GM10248 (cell line): ENCODE measurements at regions not wholly inside any gene's neighbourhood (a gene's known extent, or its start where the extent isn't known, plus 50 kb on each side); places are given as distances from the start of the nearest gene placed in this dataset.

Experiments used
- CTCF ChIA-PET: fragments of 300-600 bp; sonication (Branson Sonifier 250); formaldehyde crosslinking; extraction: SDS; loops from one replicate; lab custom pipeline; 2021; ENCODE audit warnings: antibody characterized with exemption; lab: Yijun Ruan, JAX
- POLR2A ChIA-PET: fragments of 350-650 bp; sonication (Branson Sonifier 250); formaldehyde crosslinking; extraction: SDS; loops from one replicate; lab custom pipeline; 2020; ENCODE audit warnings: antibody characterized with exemption; lab: Yijun Ruan, JAX
- DNase-seq: peaks from one replicate; pipeline ENCODE4 v3.0.0; 2012; ENCODE audit errors: extremely low spot score
- CTCF ChIP-seq: IDR thresholded peaks from 2 replicates; pipeline ENCODE4 v1.5.1; 2012; ENCODE audit warnings: mild to moderate bottlenecking, low read depth; ENCODE audit errors: extremely low read depth, missing control alignments, control extremely low read depth

DNA sequence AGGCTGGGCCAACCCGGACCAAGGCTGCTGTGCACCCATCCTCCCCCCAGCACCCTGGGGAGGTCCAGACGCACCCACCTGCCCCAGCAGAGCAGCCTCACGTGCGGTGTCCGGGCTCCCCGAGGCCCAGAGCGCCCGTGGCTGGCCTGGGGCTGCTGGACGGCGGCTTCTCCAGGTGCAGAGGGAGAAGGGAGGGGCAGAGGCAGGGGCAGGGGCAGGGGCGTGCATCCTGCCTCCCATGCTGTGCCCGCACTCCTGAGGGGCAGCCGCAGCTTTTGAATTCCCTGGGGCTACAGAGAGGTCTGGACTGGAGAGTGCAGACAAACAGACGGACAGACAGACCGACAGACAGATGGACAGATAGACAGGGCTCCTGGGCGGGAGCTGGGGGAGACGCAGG lies 83.6 kb upstream of the PRR5 start:
- ChIA-PET POLR2A (no interaction called here), CTCF (no interaction called here)
- DNase-seq, result no peak
- TF ChIP-seq CTCF, result no peak

DNA sequence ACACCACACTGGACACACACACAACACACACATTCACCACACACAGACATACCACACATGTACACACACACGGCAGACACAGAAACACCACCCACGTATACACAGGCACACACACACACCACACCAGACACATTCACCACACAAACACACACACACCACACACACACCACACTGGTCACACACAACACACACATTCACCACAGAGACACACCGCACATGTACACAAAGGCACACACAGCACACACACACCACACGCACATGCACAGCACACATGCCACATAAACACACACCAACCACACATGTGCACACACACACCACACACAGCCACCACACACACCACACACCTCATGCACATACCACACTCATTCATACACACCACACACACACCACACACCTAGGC lies 84.2 kb upstream of the PRR5 start:
- CTCF ChIA-PET, result no interaction called here

GRCh38 chr22:44616882-44617655 lies 84.9 kb upstream of the PRR5 start:
- DNase-seq, result no peak
- ChIA-PET POLR2A (no interaction called here), CTCF (no interaction called here)
- no peak for TF ChIP-seq CTCF

More for the DNA sequence above, 84.2 kb upstream of the PRR5 start:
- DNase-seq, result no peak
- POLR2A ChIA-PET, result no interaction called here
- TF ChIP-seq CTCF, result no peak

DNA sequence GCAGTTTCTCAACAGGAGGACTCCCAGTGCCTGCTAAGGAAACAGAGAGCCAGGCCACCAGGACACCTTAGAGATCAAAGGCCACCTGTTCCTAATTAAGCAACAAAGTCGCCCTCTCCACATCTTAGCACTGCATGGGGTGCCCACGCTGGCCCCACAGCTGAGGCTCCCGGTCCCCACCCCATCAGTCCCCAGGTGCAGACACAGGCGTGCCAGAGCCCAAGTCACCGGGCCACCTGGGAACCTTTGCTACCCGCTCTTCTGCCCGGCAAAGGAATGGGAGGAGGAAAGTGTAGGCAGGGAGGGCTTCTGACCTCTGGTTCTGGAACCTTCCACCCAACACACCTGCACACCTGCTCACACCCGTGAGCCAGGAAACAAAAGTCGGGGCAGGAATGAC lies 85.5 kb upstream of the PRR5 start:
- CTCF ChIA-PET, result no interaction called here
- no peak for TF ChIP-seq CTCF
- DNase-seq, result no peak
- POLR2A ChIA-PET, result no interaction called here

GRCh38 chr22:44615602-44616180 lies 86.3 kb upstream of the PRR5 start:
- CTCF ChIA-PET, result no interaction called here
- no peak for TF ChIP-seq CTCF
- POLR2A ChIA-PET, result no interaction called here

GRCh38 chr22:44615146-44615545 lies 86.9 kb upstream of the PRR5 start:
- no peak for DNase-seq
- ChIA-PET CTCF (no interaction called here), POLR2A (no interaction called here)
- TF ChIP-seq CTCF, result no peak

More at GRCh38 chr22:44615602-44616180, 86.3 kb upstream of the PRR5 start:
- no peak for DNase-seq

- POLR2A ChIA-PET, result no interaction called here
These were observed 88.8 kb upstream of the PRR5 start for GRCh38 chr22:44613196-44613595.

More at GRCh38 chr22:44613196-44613595, 88.8 kb upstream of the PRR5 start:
- CTCF ChIA-PET, result no interaction called here
- no peak for DNase-seq
- no peak for TF ChIP-seq CTCF
